T-helper 2 cell treated with Interferon-gamma antibody and Interleukin-4, amounts not matched to agents 5 μg/mL and 100 μg/mL, for 36 hours (primary cell): ENCODE measurements at regions not wholly inside any gene's neighbourhood (a gene's known extent, or its start where the extent isn't known, plus 50 kb on each side); places are given as distances from the start of the nearest gene placed in this dataset.

Experiments used
- DNase-seq: peaks from one replicate; pipeline ENCODE4 v3.0.0; 2021; ENCODE audit warnings: low spot score
- H3K27ac Mint-ChIP-seq: one replicate; pipeline ENCODE4 v1.8.0; 2021; ENCODE audit warnings: mild to moderate bottlenecking, mixed read lengths
- H3K27me3 Mint-ChIP-seq: one replicate; pipeline ENCODE4 v1.8.0; 2021; ENCODE audit warnings: low read depth, mixed read lengths
- H3K36me3 Mint-ChIP-seq: one replicate; pipeline ENCODE4 v1.8.0; 2021; ENCODE audit warnings: low read depth, mixed read lengths
- H3K4me1 Mint-ChIP-seq: one replicate; pipeline ENCODE4 v1.8.0; 2021; ENCODE audit warnings: low read depth, mixed read lengths
- H3K4me3 Mint-ChIP-seq: one replicate; pipeline ENCODE4 v1.8.0; 2022; ENCODE audit warnings: mild to moderate bottlenecking, moderate library complexity, mixed read lengths
- H3K9me3 Mint-ChIP-seq: one replicate; pipeline ENCODE4 v1.8.0; 2021; ENCODE audit warnings: mixed read lengths

- no peak for DNase-seq
- Mint-ChIP-seq H3K27ac (no peak overlapping the region), H3K9me3 (peaks cover 9% of the 10 kb centered on the region), H3K4me3 (no peak overlapping the region), H3K36me3 (no peaks in the 10 kb centered on the region), H3K4me1 (no peaks in the 10 kb centered on the region), H3K27me3 (no peaks in the 10 kb centered on the region)
Observed at GRCh38 chr12:34390846-34391700, 368.8 kb downstream of the ALG10 start.

GRCh38 chr12:34391771-34392581, 369.7 kb downstream of the ALG10 start:
- no peak overlapping the region for H3K27ac Mint-ChIP-seq
- H3K36me3 Mint-ChIP-seq, result no peaks in the 10 kb centered on the region
- DNase-seq, result no peak
- H3K27me3 Mint-ChIP-seq, result no peaks in the 10 kb centered on the region
- H3K9me3 Mint-ChIP-seq, result peaks cover 6% of the 10 kb centered on the region
- H3K4me3 Mint-ChIP-seq, result no peak overlapping the region
- no peaks in the 10 kb centered on the region for H3K4me1 Mint-ChIP-seq

- no peaks in the 10 kb centered on the region for H3K4me1 Mint-ChIP-seq
- H3K36me3 Mint-ChIP-seq, result no peaks in the 10 kb centered on the region
- peaks cover 6% of the 10 kb centered on the region for H3K9me3 Mint-ChIP-seq
- H3K27ac Mint-ChIP-seq, result no peak overlapping the region
- H3K27me3 Mint-ChIP-seq, result no peaks in the 10 kb centered on the region
- no peak overlapping the region for H3K4me3 Mint-ChIP-seq
- DNase-seq, result no peak
Observed at GRCh38 chr12:34392741-34393085, 370.4 kb downstream of the ALG10 start.

- H3K4me3 Mint-ChIP-seq, result no peak overlapping the region
- peaks cover 1% of the 10 kb centered on the region for H3K9me3 Mint-ChIP-seq
- no peaks in the 10 kb centered on the region for H3K27me3 Mint-ChIP-seq
- no peak overlapping the region for H3K27ac Mint-ChIP-seq
- H3K36me3 Mint-ChIP-seq, result no peaks in the 10 kb centered on the region
- DNase-seq, result no peak
- H3K4me1 Mint-ChIP-seq, result no peaks in the 10 kb centered on the region
Observed at GRCh38 chr12:34393086-34393820, 371.0 kb downstream of the ALG10 start.

GRCh38 chr12:34393821-34394150, 371.5 kb downstream of the ALG10 start:
- H3K4me3 Mint-ChIP-seq, result no peak overlapping the region
- H3K27me3 Mint-ChIP-seq, result no peaks in the 10 kb centered on the region
- H3K9me3 Mint-ChIP-seq, result no peaks in the 10 kb centered on the region
- no peak overlapping the region for H3K27ac Mint-ChIP-seq
- H3K36me3 Mint-ChIP-seq, result no peaks in the 10 kb centered on the region
- no peaks in the 10 kb centered on the region for H3K4me1 Mint-ChIP-seq
- DNase-seq, result no peak

- DNase-seq, result no peak
- Mint-ChIP-seq H3K36me3 (no peaks in the 10 kb centered on the region), H3K4me1 (no peaks in the 10 kb centered on the region), H3K27me3 (no peaks in the 10 kb centered on the region), H3K27ac (no peak overlapping the region), H3K9me3 (no peaks in the 10 kb centered on the region), H3K4me3 (no peak overlapping the region)
Observed at GRCh38 chr12:34394211-34395055, 372.1 kb downstream of the ALG10 start.

- DNase-seq, result no peak
- H3K9me3 Mint-ChIP-seq, result peaks cover under 1% of the 10 kb centered on the region
- no peaks in the 10 kb centered on the region for H3K36me3 Mint-ChIP-seq
- H3K4me3 Mint-ChIP-seq, result no peak overlapping the region
- H3K4me1 Mint-ChIP-seq, result no peaks in the 10 kb centered on the region
- H3K27ac Mint-ChIP-seq, result no peak overlapping the region
- H3K27me3 Mint-ChIP-seq, result no peaks in the 10 kb centered on the region
Observed at GRCh38 chr12:34395056-34396005, 373.0 kb downstream of the ALG10 start.

GRCh38 chr12:34396006-34396860, 373.9 kb downstream of the ALG10 start:
- Mint-ChIP-seq H3K9me3 (peaks cover 6% of the 10 kb centered on the region), H3K4me3 (no peak overlapping the region)
- no peak for DNase-seq

GRCh38 chr12:34396861-34397590, 374.7 kb downstream of the ALG10 start:
- no peak overlapping the region for H3K27ac Mint-ChIP-seq
- H3K36me3 Mint-ChIP-seq, result no peaks in the 10 kb centered on the region
- H3K9me3 Mint-ChIP-seq, result peaks cover 6% of the 10 kb centered on the region
- no peak for DNase-seq
- no peak overlapping the region for H3K4me3 Mint-ChIP-seq
- H3K4me1 Mint-ChIP-seq, result no peaks in the 10 kb centered on the region
- no peaks in the 10 kb centered on the region for H3K27me3 Mint-ChIP-seq

More at GRCh38 chr12:34396006-34396860, 373.9 kb downstream of the ALG10 start:
- Mint-ChIP-seq H3K27ac (no peak overlapping the region), H3K4me1 (no peaks in the 10 kb centered on the region), H3K27me3 (no peaks in the 10 kb centered on the region), H3K36me3 (no peaks in the 10 kb centered on the region)

GRCh38 chr12:34397591-34398365, 375.5 kb downstream of the ALG10 start:
- Mint-ChIP-seq H3K4me3 (no peak overlapping the region), H3K36me3 (no peaks in the 10 kb centered on the region), H3K27me3 (no peaks in the 10 kb centered on the region), H3K9me3 (peaks cover 6% of the 10 kb centered on the region), H3K4me1 (no peaks in the 10 kb centered on the region), H3K27ac (no peak overlapping the region)
- DNase-seq, result no peak

- no peaks in the 10 kb centered on the region for H3K36me3 Mint-ChIP-seq
- H3K4me3 Mint-ChIP-seq, result no peak overlapping the region
- H3K9me3 Mint-ChIP-seq, result peaks cover 10% of the 10 kb centered on the region
- no peak overlapping the region for H3K27ac Mint-ChIP-seq
- no peaks in the 10 kb centered on the region for H3K4me1 Mint-ChIP-seq
- H3K27me3 Mint-ChIP-seq, result no peaks in the 10 kb centered on the region
- DNase-seq, result no peak
Observed at GRCh38 chr12:34398366-34398705, 376.0 kb downstream of the ALG10 start.
